MM.1S (cell line): ENCODE measurements at regions not wholly inside any gene's neighbourhood (a gene's known extent, or its start where the extent isn't known, plus 50 kb on each side); places are given as distances from the start of the nearest gene placed in this dataset.

Source experiments
- DNase-seq: peaks from one replicate; pipeline ENCODE4 v3.0.0-alpha.2; 2015
- H2AFZ ChIP-seq: fragments of 300-600 bp; sonication (generic); 2 replicates; pipeline ENCODE4 v1.6.0; 2016; ENCODE audit warnings: antibody characterized with exemption, low read length
- H3F3A ChIP-seq: fragments of 300-600 bp; sonication (generic); 2 replicates; pipeline ENCODE4 v1.6.1; 2016; ENCODE audit warnings: mild to moderate bottlenecking, antibody characterized with exemption, low read length, moderate library complexity, mixed read lengths; ENCODE audit not compliant: insufficient read depth
- H3K27ac ChIP-seq: fragments of 300-600 bp; sonication (generic); 2 replicates; pipeline ENCODE4 v1.5.1; 2016; ENCODE audit warnings: mild to moderate bottlenecking, low read length
- H3K27me3 ChIP-seq: fragments of 300-600 bp; sonication (generic); replicated peaks from 2 replicates; pipeline ENCODE4 v1.6.0; 2016; ENCODE audit warnings: low read length; ENCODE audit not compliant: insufficient read depth
- H3K36me3 ChIP-seq: fragments of 300-600 bp; sonication (generic); replicated peaks from 2 replicates; pipeline ENCODE4 v1.6.1; 2016; ENCODE audit warnings: mild to moderate bottlenecking, low read length, mixed read lengths; ENCODE audit not compliant: insufficient read depth
- H3K4me1 ChIP-seq: fragments of 300-600 bp; sonication (generic); 2 replicates; pipeline ENCODE4 v1.6.1; 2016; ENCODE audit warnings: low read length, mixed read lengths
- H3K4me2 ChIP-seq: fragments of 300-600 bp; sonication (generic); 2 replicates; pipeline ENCODE4 v1.6.0; 2016; ENCODE audit warnings: low read depth, low read length
- H3K4me3 ChIP-seq: fragments of 300-600 bp; sonication (generic); 2 replicates; pipeline ENCODE4 v1.5.1; 2016; ENCODE audit warnings: low read length, mixed read lengths
- H3K79me2 ChIP-seq: fragments of 300-600 bp; sonication (generic); 2 replicates; pipeline ENCODE4 v1.6.1; 2016; ENCODE audit warnings: mixed run types, low read length, mixed read lengths
- H3K9ac ChIP-seq: fragments of 300-600 bp; sonication (generic); 2 replicates; pipeline ENCODE4 v1.6.1; 2016; ENCODE audit warnings: low read length, mixed read lengths
- H3K9me2 ChIP-seq: fragments of 300-600 bp; sonication (generic); replicated peaks from 2 replicates; pipeline ENCODE4 v1.6.1; 2016; ENCODE audit warnings: mild to moderate bottlenecking, low read length, mixed read lengths; ENCODE audit not compliant: insufficient read depth
- H3K9me3 ChIP-seq: fragments of 300-600 bp; sonication (generic); replicated peaks from 2 replicates; pipeline ENCODE4 v1.6.1; 2016; ENCODE audit warnings: mild to moderate bottlenecking, low read length, mixed read lengths; ENCODE audit not compliant: insufficient read depth
- H4K20me1 ChIP-seq: fragments of 300-600 bp; sonication (generic); 2 replicates; pipeline ENCODE4 v1.6.1; 2016; ENCODE audit warnings: mild to moderate bottlenecking, low read length, moderate library complexity, mixed read lengths; ENCODE audit not compliant: insufficient read depth
- CTCF ChIP-seq: fragments of 300-600 bp; sonication (generic); IDR thresholded peaks from 2 replicates; pipeline ENCODE4 v1.5.1; 2016; ENCODE audit warnings: antibody characterized with exemption, low read length, mixed read lengths
- EZH2 ChIP-seq: fragments of 300-600 bp; sonication (generic); optimal IDR thresholded peaks from 2 replicates; pipeline ENCODE3; 2017; ENCODE audit warnings: low read depth, mild to moderate bottlenecking, antibody characterized with exemption, low read length, mixed read lengths
- EZH2phosphoT487 ChIP-seq: fragments of 300-600 bp; sonication (generic); IDR thresholded peaks from 2 replicates; pipeline ENCODE4 v1.6.1; 2018; ENCODE audit warnings: antibody characterized with exemption, low read length

DNA sequence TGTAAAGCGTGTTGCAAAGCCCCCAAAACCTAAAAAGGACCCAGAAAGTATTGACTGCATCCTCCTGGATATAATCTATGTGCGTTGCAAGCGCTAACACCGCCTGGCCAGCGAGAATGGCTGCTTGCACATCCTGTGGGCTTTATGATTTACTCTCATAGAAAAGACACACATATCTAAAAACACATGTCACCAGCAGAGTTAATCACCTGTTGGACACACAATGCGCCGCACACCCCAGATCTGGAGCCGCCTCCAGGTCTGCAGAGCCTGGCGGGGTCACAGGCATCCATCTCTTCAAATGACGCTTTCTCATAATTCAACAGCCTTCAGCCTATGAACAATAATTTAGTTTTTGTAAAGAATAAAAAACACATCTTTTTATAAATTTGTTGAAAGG, 186.5 kb downstream of the RTP5 start:
- Histone ChIP-seq H3K27me3 (peaks cover 34% of the 10 kb centered on the region), H2AFZ (no peak overlapping the region), H3F3A (no peaks in the 10 kb centered on the region), H3K36me3 (no peaks in the 10 kb centered on the region), H3K79me2 (no peaks in the 10 kb centered on the region), H3K9me3 (no peaks in the 10 kb centered on the region), H3K9me2 (no peaks in the 10 kb centered on the region), H3K4me1 (no peaks in the 10 kb centered on the region), H3K4me2 (no peak overlapping the region), H3K9ac (no peak overlapping the region), H3K27ac (no peak overlapping the region), H4K20me1 (no peaks in the 10 kb centered on the region), H3K4me3 (no peak overlapping the region)
- TF ChIP-seq CTCF (no peak), EZH2phosphoT487 (no peak), EZH2 (no peak)
- no peak for DNase-seq

DNA sequence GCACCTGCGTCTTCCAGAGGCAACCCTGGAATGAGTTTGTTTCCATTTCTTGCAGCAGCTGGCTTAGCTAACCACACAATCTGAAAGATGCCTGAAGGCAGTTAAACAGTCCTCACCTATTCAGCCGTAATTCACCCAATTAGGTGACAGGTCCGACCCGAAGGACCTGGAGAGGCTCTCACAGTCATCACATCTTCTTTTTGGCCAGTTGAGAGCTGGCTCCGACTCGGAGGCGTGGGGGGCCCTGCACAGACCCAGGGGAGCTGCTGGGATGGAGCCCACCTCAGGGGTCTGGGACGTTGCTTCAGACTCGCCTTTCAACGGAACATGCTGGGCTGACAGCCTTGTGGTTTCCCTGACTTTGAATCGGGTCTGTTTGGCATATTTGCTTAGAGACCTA, 187.3 kb downstream of the RTP5 start:
- no peaks in the 10 kb centered on the region for H3K9me2 ChIP-seq
- no peak overlapping the region for H3K27ac ChIP-seq
- peaks cover 34% of the 10 kb centered on the region for H3K27me3 ChIP-seq
- H3K9me3 ChIP-seq, result no peaks in the 10 kb centered on the region
- no peaks in the 10 kb centered on the region for H4K20me1 ChIP-seq
- H3K79me2 ChIP-seq, result no peaks in the 10 kb centered on the region
- no peak for DNase-seq
- no peaks in the 10 kb centered on the region for H3F3A ChIP-seq
- no peak overlapping the region for H3K9ac ChIP-seq
- H3K4me2 ChIP-seq, result no peak overlapping the region
- no peak for TF ChIP-seq EZH2
- TF ChIP-seq CTCF, result no peak
- TF ChIP-seq EZH2phosphoT487, result no peak
- no peaks in the 10 kb centered on the region for H3K4me1 ChIP-seq
- no peak overlapping the region for H3K4me3 ChIP-seq
- H2AFZ ChIP-seq, result no peak overlapping the region
- H3K36me3 ChIP-seq, result no peaks in the 10 kb centered on the region

- DNase-seq, result no peak
- Histone ChIP-seq H3K27ac (no peak overlapping the region), H3K9ac (no peak overlapping the region), H3K4me1 (no peaks in the 10 kb centered on the region), H3K4me3 (no peak overlapping the region), H4K20me1 (no peaks in the 10 kb centered on the region), H3K27me3 (peaks cover 34% of the 10 kb centered on the region), H3K36me3 (no peaks in the 10 kb centered on the region), H2AFZ (no peak overlapping the region), H3K9me2 (no peaks in the 10 kb centered on the region), H3F3A (no peaks in the 10 kb centered on the region), H3K9me3 (no peaks in the 10 kb centered on the region), H3K79me2 (no peaks in the 10 kb centered on the region), H3K4me2 (no peak overlapping the region)
- TF ChIP-seq EZH2phosphoT487, result no peak
- no peak for TF ChIP-seq EZH2
- no peak for TF ChIP-seq CTCF
Observed at GRCh38 chr2:242057379-242058040, 188.0 kb downstream of the RTP5 start.
